HCT116 (cell line): ENCODE measurements at regions not wholly inside any gene's neighbourhood (a gene's known extent, or its start where the extent isn't known, plus 50 kb on each side); places are given as distances from the start of the nearest gene placed in this dataset.

Experiments
- ATAC-seq: fragments of 200-7000 bp; cut with Tn5 transposase; 2 replicates; pipeline ENCODE4 v1.9.1; 2020; ENCODE audit warnings: mild to moderate bottlenecking, moderate library complexity
- BruUV-seq: library from RNA; stranded (reverse); fragments of 400-500 nt; replicated peaks from 2 replicates; lab custom pipeline; 2021; lab: Mats Ljungman, UMichigan
- CTCF ChIA-PET: fragments of 300-600 bp; sonication (Branson Sonifier 250); formaldehyde crosslinking; loops from one replicate; lab custom pipeline; 2021; ENCODE audit warnings: antibody characterized with exemption; lab: Charles Lee
- POLR2A ChIA-PET: fragments of 300-600, 350-600 bp; sonication (Branson Sonifier 250); formaldehyde crosslinking; loops from one replicate; lab custom pipeline; 2021; ENCODE audit warnings: antibody characterized with exemption; lab: Charles Lee
- RAD21 ChIA-PET, 2 experiments: fragments of 300-600 bp; sonication (Branson Sonifier 250); formaldehyde crosslinking; loops; one replicate each; lab custom pipeline; 2023; ENCODE audit warnings: low total read pairs in 2 of 2; ENCODE audit not compliant: uncharacterized antibody in 2 of 2, unreplicated experiment in 2 of 2, low non-redundant PET in 1 of 2; lab: Charles Lee
- DNase-seq: peaks from one replicate; pipeline ENCODE4 v3.0.0-alpha.2; 2010; ENCODE audit warnings: low read depth, low spot score
- H2AFZ ChIP-seq: fragments of 200-600 bp; shearing (Covaris generic), sonication (generic); 2 replicates; pipeline ENCODE4 v1.6.1; 2017; ENCODE audit warnings: low read depth, mixed run types, mixed read lengths, antibody characterized with exemption, low read length; ENCODE audit not compliant: poor library complexity, severe bottlenecking
- H3K27ac ChIP-seq: 2 replicates; pipeline ENCODE4 v1.5.1; 2012; ENCODE audit warnings: low read depth, low read length
- H3K27me3 ChIP-seq: fragments of 200-600 bp; sonication (generic); 2 replicates; pipeline ENCODE4 v1.6.1; 2016; ENCODE audit warnings: mixed run types, low read length, mixed read lengths; ENCODE audit not compliant: insufficient read depth
- H3K36me3 ChIP-seq, 2 experiments: fragments of 200-500 bp in 1 of 2; fragments of 200-600 bp in 1 of 2; sonication (Bioruptor generic) in 1 of 2; sonication (generic) in 1 of 2; 2 replicates each; pipeline versions ENCODE4 v1.5.1 to v1.6.1; 2014 to 2016; ENCODE audit warnings: low read length in 2 of 2, inconsistent platforms in 1 of 2, mixed read lengths in 1 of 2, mixed run types in 1 of 2; ENCODE audit not compliant: insufficient read depth in 2 of 2, control insufficient read depth in 1 of 2
- H3K4me1 ChIP-seq, 2 experiments: fragments of 200-600 bp in 1 of 2; sonication (generic) in 1 of 2; 2 replicates each; pipeline versions ENCODE4 v1.5.1 to v1.6.1; 2012 to 2017; ENCODE audit warnings: low read length in 2 of 2, inconsistent platforms in 1 of 2, mild to moderate bottlenecking in 1 of 2, mixed read lengths in 1 of 2, mixed run types in 1 of 2, moderate library complexity in 1 of 2; ENCODE audit not compliant: insufficient read depth in 2 of 2, control insufficient read depth in 1 of 2
- H3K4me2 ChIP-seq: fragments of 200-600 bp; sonication (generic); 2 replicates; pipeline ENCODE4 v1.6.1; 2017; ENCODE audit warnings: mixed run types, low read length, mixed read lengths
- H3K4me3 ChIP-seq, 2 experiments: fragments of 200-600 bp in 1 of 2; sonication (generic) in 1 of 2; replicated peaks in 1 of 2; 2 replicates each; pipeline ENCODE4 v1.5.1; 2011 to 2016; ENCODE audit warnings: low read length in 2 of 2, control low read depth in 1 of 2, low read depth in 1 of 2, mild to moderate bottlenecking in 1 of 2, mixed read lengths in 1 of 2, mixed run types in 1 of 2
- H3K79me2 ChIP-seq: fragments of 200-600 bp; sonication (generic); 2 replicates; pipeline ENCODE4 v1.6.1; 2017; ENCODE audit warnings: mild to moderate bottlenecking, mixed run types, low read length, moderate library complexity, mixed read lengths; ENCODE audit not compliant: insufficient read depth
- H3K9ac ChIP-seq: fragments of 200-600 bp; sonication (generic); 2 replicates; pipeline ENCODE4 v1.6.1; 2016; ENCODE audit warnings: low read length, mixed read lengths
- H3K9me2 ChIP-seq: fragments of 200-600 bp; sonication (generic), shearing (Covaris generic); 2 replicates; pipeline ENCODE4 v1.6.1; 2017; ENCODE audit warnings: mixed run types, mild to moderate bottlenecking, moderate library complexity; ENCODE audit not compliant: insufficient read depth
- H3K9me3 ChIP-seq, 2 experiments: fragments of 200-500 bp in 1 of 2; fragments of 200-600 bp in 1 of 2; sonication (Bioruptor generic) in 1 of 2; sonication (generic) in 1 of 2; 2 replicates each; pipeline ENCODE4 v1.6.1; 2014 to 2017; ENCODE audit warnings: low read length in 2 of 2, mixed read lengths in 2 of 2, inconsistent platforms in 1 of 2, low read depth in 1 of 2, mild to moderate bottlenecking in 1 of 2, mixed run types in 1 of 2, moderate library complexity in 1 of 2; ENCODE audit not compliant: control insufficient read depth in 1 of 2, insufficient read depth in 1 of 2
- H4K20me1 ChIP-seq: fragments of 200-600 bp; sonication (generic), shearing (Covaris generic); 2 replicates; pipeline ENCODE4 v1.6.1; 2017; ENCODE audit warnings: mixed run types, mild to moderate bottlenecking, moderate library complexity; ENCODE audit not compliant: insufficient read depth
- FOSL1 ChIP-seq: IDR thresholded peaks from 2 replicates; pipeline ENCODE4 v1.6.1; 2012; ENCODE audit warnings: low read depth
- REST ChIP-seq: IDR thresholded peaks from 2 replicates; pipeline ENCODE4 v1.6.1; 2012; ENCODE audit warnings: low read depth
- ZFX ChIP-seq: fragments of 450-650 bp; IDR thresholded peaks from 2 replicates; pipeline ENCODE4 v1.6.1; 2017
- ZNF274 ChIP-seq: fragments of 200-500 bp; sonication (Bioruptor generic); IDR thresholded peaks from 2 replicates; pipeline ENCODE4 v1.6.1; 2014; ENCODE audit warnings: mild to moderate bottlenecking, low read depth, low read length, inconsistent platforms
- intact Hi-C: fragments of 100-400 bp; cut with micrococcal nuclease; formaldehyde crosslinking; loops from 2 replicates; pipeline ENCODE4 v1.10.0; 2022
- TF ChIP-seq, protein P1 (sequence below): IDR thresholded peaks from 2 replicates; pipeline ENCODE4 v1.6.1; 2012

DNA sequence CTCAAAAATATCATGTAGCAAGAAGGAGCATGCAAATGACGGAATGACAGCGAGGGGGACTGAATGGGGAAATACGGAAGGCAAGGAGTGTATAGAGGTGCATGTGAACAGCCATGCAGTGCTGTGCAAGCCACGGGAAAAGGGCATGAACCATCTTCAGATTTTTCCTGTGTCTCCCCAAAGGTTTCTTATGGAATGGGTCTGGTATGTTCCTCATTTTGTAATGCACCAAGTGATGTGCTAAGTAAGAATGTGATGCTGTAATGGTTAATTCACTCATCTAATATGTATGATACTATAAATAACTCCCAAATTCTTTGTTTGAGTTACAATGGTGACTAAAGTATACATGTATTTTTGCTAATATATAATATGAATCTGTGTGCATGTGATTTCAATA lies 99.0 kb upstream of the DAB2 start:
- Histone ChIP-seq H2AFZ (no peak overlapping the region), H3K36me3 (no peaks in the 10 kb centered on the region)
- CTCF ChIA-PET, result no interaction called here
- TF ChIP-seq FOSL1 (no peak), ZNF274 (no peak), REST (no peak), ZFX (no peak)
- TF ChIP-seq, protein P1, sequence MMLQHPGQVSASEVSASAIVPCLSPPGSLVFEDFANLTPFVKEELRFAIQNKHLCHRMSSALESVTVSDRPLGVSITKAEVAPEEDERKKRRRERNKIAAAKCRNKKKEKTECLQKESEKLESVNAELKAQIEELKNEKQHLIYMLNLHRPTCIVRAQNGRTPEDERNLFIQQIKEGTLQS, result no peak
- TF ChIP-seq, all 23 proteins: peak for 0
- Histone ChIP-seq H3K9me3 (no peaks in the 10 kb centered on the region), H3K9ac (no peak overlapping the region), H3K9me2 (no peaks in the 10 kb centered on the region), H3K4me1 (no peaks in the 10 kb centered on the region), H3K4me3 (no peak overlapping the region), H3K79me2 (no peaks in the 10 kb centered on the region), H3K27ac (no peak overlapping the region), H3K27me3 (no peaks in the 10 kb centered on the region), H4K20me1 (no peaks in the 10 kb centered on the region), H3K4me2 (no peak overlapping the region)
- DNase-seq, result no peak
- ChIA-PET POLR2A (no interaction called here), RAD21 (no interaction called here)
- intact Hi-C loops, result no loop called here
- BruUV-seq, result no TSS peak
- no peak for ATAC-seq
